GM21528 (cell line): ENCODE measurements at regions not wholly inside any gene's neighbourhood (a gene's known extent, or its start where the extent isn't known, plus 50 kb on each side); places are given as distances from the start of the nearest gene placed in this dataset.
"Not testable (repeated sequence)": the region's sequence is repeated elsewhere in the genome, so short reads cannot be mapped to it uniquely, and the experiment has no call there.

Source experiments
- ATAC-seq: cut with Tn5 transposase; IDR thresholded peaks from one replicate; pipeline ENCODE4 v1.9.1; 2021; ENCODE audit warnings: mild to moderate bottlenecking, moderate library complexity; ENCODE audit not compliant: unreplicated experiment, low FRiP score

DNA sequence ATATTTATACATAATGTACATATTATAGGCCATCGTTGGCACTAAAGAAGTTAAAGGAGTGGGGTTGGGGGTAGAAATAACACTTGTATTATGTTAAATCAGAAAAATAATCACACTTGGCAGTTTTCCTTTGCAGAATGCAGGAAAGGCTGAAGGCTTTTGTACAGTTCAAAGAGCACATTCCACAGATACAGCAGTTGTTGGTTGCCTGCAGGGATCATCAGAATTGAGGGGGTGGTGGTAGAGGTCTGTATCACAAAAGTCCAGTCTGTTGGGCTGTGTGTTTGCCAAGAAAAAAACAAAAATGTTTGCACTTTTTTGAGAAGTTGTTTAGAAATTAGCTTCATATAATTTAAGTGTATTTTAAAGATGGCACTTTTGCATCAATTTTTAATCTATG, 231.8 kb upstream of the FOXP2 start:
- no peak for ATAC-seq

DNA sequence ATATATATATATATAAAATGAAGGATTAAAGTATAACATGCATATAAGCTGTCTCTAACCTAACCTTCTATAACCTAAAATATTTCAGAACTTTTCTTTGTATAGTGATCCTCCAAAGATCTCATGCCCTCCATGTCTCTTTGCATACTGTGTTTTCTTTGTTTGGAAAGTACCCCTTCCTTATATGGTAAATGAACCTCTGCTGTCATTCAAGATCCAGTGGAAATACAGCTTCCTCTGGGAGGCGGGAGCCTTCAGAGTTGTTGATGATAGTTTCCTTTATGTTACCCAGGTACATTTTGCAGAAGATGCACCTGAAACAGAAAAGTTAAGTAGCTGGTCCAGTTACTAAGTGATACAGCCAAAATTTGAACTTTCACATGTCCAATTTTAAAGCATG, 233.3 kb upstream of the FOXP2 start:
- no peak for ATAC-seq

DNA sequence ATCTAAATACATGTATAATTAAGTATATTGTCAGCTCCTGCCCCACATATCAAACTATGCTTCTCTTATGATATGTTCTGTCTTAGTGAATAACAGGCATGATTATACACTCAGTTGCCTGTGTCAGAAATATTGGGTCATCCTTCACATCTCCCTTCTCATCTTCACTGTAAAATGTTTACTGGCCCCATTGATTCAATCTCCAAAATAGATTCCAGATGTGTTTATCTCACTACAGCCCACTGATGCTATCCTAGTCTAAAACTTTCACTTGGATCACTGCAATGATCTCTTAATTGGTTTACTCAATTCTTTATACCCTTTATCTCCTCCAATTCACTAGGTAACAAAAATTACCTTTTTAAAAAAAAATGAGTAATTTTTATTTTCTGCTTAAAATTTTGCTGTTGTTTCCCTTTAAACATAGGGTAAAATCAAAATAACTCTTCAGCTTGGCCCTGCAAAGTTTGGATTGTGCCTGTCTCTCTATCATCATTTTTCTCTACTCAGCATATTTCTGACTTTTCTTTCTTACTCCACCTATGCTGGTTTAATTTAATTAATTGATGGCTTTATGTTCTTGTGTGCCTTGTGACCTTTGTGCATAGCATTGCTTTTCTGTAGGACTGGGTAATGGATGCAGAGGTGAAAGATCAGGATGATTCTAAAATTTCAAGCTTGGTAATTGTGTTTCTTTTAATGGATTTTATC, 233.9 kb upstream of the FOXP2 start:
- no peak for ATAC-seq

DNA sequence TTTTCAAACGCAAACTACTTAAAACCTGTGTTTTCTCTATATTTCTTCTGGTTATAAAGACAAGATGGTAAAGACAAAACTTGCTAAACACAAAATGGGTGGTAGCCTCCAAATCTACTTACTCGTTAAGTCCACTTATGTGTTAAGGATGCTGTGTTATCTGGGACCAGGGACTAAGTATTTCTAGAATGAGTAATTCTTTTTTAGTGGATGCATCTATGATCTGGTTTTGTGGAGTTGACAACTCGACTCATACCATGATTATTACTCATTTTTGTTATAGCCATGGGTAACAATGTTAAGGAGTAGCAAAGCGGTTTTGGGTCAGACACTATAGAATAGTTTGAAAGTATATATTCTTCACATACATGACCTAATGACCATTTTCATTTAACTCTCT, 239.5 kb upstream of the FOXP2 start:
- ATAC-seq, result no peak

DNA sequence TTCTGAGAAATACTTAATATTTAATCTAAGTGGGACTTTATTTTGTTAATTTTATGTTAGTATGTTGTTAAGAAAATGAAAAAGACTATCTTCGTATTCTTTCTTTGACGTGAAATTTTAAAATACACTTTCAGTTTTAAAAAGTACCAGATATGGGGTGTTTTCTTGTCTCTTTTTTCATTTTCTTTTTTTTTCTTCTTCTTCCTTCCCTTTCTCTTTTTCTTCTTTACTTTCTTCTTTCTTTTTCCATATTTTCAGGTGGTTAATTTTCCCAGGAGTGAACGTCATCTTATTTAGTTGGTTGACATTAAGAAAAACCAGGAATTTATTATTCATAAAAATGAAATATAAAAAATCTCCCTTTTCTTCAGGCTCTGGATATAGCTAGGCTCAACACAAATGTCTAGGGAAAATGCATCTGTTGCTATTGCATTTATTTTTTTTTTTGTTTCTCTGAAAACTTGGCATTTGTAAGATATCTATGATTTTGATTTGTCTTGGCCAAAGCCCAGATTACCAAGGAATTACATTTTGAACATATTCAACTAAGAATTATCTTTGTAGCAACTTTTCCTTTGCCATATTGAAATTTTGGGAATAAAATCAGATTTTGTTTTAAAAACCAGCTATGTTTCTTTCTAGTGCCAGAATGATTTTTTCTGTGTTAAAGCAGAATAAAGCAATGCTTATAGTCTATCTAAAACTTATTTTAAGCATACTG, 241.3 kb upstream of the FOXP2 start:
- ATAC-seq, result no peak

DNA sequence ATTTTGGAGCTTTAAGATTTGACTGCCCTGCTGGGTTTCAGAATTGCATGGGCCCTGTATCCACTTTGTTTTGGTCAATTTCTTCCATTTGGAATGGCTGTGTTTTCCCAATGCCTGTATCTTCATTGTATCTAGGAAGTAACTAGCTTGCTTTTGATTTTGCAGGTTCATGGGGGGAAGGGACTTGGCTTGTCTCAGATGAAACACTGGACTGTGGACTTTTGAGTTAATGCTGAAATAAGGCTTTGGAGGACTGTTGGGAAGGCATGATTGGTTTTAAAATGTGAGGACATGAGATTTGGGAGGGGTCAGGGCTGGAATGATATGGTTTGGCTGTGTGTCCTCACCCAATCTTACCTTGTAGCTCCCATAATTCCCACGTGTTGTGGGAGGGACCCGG, 245.2 kb upstream of the FOXP2 start:
- not testable (repeated sequence) for ATAC-seq

GRCh38 chr7:114160925-114161324, 242.1 kb upstream of the PPP1R3A start:
- ATAC-seq, result no peak

GRCh38 chr7:114158854-114159253, 240.0 kb upstream of the PPP1R3A start:
- no peak for ATAC-seq

- no peak for ATAC-seq
These were observed 239.5 kb upstream of the PPP1R3A start for GRCh38 chr7:114158275-114158674.

DNA sequence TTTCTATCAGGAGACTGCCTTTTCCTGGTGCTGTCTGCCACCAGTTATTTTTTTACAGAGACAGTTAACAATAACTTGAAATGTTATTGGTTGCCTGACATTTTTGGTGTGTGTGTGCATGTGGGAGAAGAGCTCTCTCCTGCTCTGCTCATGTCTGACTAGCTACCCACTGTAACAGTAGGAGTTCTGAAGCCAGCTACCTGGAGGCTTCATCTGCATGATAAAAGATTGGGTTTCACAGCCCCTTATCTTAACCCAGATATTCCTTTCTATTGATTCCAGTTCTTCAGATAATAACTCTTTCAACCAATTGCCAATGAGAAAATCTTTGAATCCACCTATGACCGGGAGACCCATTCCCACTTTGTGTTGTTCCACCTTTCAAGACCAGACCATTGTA, 237.4 kb upstream of the PPP1R3A start:
- no peak for ATAC-seq

- no peak for ATAC-seq
These were observed 236.6 kb upstream of the PPP1R3A start for GRCh38 chr7:114155116-114156110.

DNA sequence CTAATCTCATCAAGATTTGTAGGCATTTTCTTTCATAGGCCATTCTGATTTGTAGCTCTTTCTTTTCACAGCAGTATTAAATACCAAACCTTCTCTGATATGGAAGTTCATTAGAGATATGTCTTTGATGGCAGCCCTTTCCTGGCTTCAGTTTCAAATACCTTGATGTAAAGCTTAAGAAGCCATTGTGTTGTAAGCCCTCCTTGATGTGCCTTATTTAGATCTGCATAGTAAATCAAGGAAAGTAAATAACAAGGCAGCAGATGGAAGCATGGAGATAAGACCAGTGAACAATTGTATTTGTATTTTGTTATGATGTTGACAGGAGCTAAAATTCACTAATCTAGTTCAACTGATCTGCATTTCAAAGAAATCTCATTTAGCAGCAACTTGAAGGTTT, 234.9 kb upstream of the PPP1R3A start:
- no peak for ATAC-seq

- ATAC-seq, result no peak
These were observed 233.6 kb upstream of the PPP1R3A start for GRCh38 chr7:114152314-114152938.

DNA sequence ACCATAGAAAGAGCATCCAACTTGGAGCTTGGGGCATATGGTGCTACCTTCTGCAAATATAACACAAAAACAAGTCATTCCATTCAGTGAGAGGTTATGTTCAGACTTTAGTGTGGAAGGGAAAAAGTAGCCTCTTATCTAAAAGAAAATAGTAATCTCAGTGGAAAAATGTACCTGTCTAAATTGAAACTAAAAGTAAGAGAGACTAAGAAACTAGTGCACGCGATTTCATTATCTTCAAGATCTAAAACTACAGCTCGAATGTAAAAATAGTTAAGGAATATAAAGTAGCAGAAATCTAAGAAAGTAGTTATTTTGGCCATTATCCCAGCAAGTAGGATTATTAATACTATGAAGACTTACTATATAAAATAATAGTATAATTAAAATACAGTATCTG, 233.0 kb upstream of the PPP1R3A start:
- no peak for ATAC-seq

- no peak for ATAC-seq
These were observed 231.9 kb upstream of the PPP1R3A start for GRCh38 chr7:114150689-114151088.

GRCh38 chr7:114148779-114149178, 230.0 kb upstream of the PPP1R3A start:
- no peak for ATAC-seq

DNA sequence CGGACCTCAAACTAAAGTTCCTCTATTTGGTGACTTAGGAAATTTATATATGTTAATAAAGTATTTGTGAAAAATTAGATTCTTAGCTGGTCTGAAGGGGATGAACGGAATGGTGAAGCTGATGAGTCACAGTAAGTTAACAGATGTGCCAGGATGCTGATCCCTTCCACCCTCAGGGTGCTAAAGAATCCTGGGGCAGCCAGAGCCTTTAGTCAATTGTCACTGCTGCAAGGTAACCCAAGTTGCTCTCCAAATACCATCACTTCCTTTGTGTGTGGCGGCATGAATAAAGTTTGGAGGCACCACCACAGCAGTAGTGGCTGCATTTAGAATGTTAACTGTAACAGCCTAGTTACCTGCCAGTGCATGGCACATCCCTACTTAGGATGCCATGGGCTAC, 222.6 kb upstream of the PPP1R3A start:
- ATAC-seq, result no peak

DNA sequence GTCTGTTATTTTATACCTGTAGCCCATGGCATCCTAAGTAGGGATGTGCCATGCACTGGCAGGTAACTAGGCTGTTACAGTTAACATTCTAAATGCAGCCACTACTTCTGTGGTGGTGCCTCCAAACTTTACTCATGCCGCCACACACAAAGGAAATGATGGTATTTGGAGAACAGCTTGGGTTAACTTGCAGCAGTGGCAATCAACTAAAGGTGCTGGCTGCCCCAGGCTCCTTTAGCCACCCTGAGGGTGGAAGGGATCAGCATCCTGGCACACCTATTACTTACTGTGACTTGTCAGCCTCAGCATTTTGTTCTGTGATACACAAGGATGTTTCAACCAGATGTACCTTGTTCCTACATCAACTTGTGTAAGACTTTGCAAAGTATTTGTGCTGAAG, 221.8 kb upstream of the PPP1R3A start:
- ATAC-seq, result no peak

- not testable (repeated sequence) for ATAC-seq
These were observed 220.9 kb upstream of the PPP1R3A start for GRCh38 chr7:114139690-114140089.

- ATAC-seq, result no peak
These were observed 219.8 kb upstream of the PPP1R3A start for GRCh38 chr7:114138587-114138986.

- no peak for ATAC-seq
These were observed 214.9 kb upstream of the PPP1R3A start for GRCh38 chr7:114133717-114134116.
